ENCODE measurements at regions not wholly inside any gene's neighbourhood (a gene's known extent, or its start where the extent isn't known, plus 50 kb on each side); places are given as distances from the start of the nearest gene placed in this dataset.

- Histone ChIP-seq H3K4me1 (ENCODE audit: control insufficient read depth in 1 of 2, insufficient read depth in 2 of 2, low read length in 2 of 2) (no peaks in the 10 kb centered on the region), H3K9me3 (ENCODE audit: control insufficient read depth in 1 of 2, low read length in 2 of 2) (no peaks in the 10 kb centered on the region), H3K4me3 (ENCODE audit: low read depth in 1 of 2, low read length in 2 of 2) (no peak overlapping the region), H3K27me3 (ENCODE audit: low read depth, low read length) (no peaks in the 10 kb centered on the region), H3K27ac (ENCODE audit: low read length) (no peak overlapping the region), H3K36me3 (ENCODE audit: control insufficient read depth in 1 of 2, insufficient read depth in 2 of 2, low read length in 2 of 2) (no peaks in the 10 kb centered on the region)
Measured at GRCh38 chr9:20148416-20148815, 359.6 kb upstream of the SLC24A2 start.

- Histone ChIP-seq H3K36me3 (ENCODE audit: control insufficient read depth in 1 of 2, insufficient read depth in 2 of 2, low read length in 2 of 2) (no peaks in the 10 kb centered on the region), H3K9me3 (ENCODE audit: control insufficient read depth in 1 of 2, low read length in 2 of 2) (no peaks in the 10 kb centered on the region), H3K27me3 (ENCODE audit: low read depth, low read length) (no peaks in the 10 kb centered on the region), H3K27ac (ENCODE audit: low read length) (no peak overlapping the region), H3K4me1 (ENCODE audit: control insufficient read depth in 1 of 2, insufficient read depth in 2 of 2, low read length in 2 of 2) (no peaks in the 10 kb centered on the region), H3K4me3 (ENCODE audit: low read depth in 1 of 2, low read length in 2 of 2) (no peak overlapping the region)
Measured at GRCh38 chr9:20144197-20144596, 355.4 kb upstream of the SLC24A2 start.

- H3K9me3 ChIP-seq (ENCODE audit: control insufficient read depth in 1 of 2, low read length in 2 of 2), result no peaks in the 10 kb centered on the region
- no peaks in the 10 kb centered on the region for H3K4me1 ChIP-seq (ENCODE audit: control insufficient read depth in 1 of 2, insufficient read depth in 2 of 2, low read length in 2 of 2)
- H3K27ac ChIP-seq (ENCODE audit: low read length), result no peak overlapping the region
- H3K4me3 ChIP-seq (ENCODE audit: low read depth in 1 of 2, low read length in 2 of 2), result no peak overlapping the region
- no peaks in the 10 kb centered on the region for H3K36me3 ChIP-seq (ENCODE audit: control insufficient read depth in 1 of 2, insufficient read depth in 2 of 2, low read length in 2 of 2)
- no peaks in the 10 kb centered on the region for H3K27me3 ChIP-seq (ENCODE audit: low read depth, low read length)
Measured at GRCh38 chr9:20139763-20140290, 351.0 kb upstream of the SLC24A2 start.

- H3K27ac ChIP-seq (ENCODE audit: low read length), result no peak overlapping the region
- no peaks in the 10 kb centered on the region for H3K36me3 ChIP-seq (ENCODE audit: control insufficient read depth in 1 of 2, insufficient read depth in 2 of 2, low read length in 2 of 2)
- no peaks in the 10 kb centered on the region for H3K9me3 ChIP-seq (ENCODE audit: control insufficient read depth in 1 of 2, low read length in 2 of 2)
- no peaks in the 10 kb centered on the region for H3K27me3 ChIP-seq (ENCODE audit: low read depth, low read length)
- no peaks in the 10 kb centered on the region for H3K4me1 ChIP-seq (ENCODE audit: control insufficient read depth in 1 of 2, insufficient read depth in 2 of 2, low read length in 2 of 2)
- H3K4me3 ChIP-seq (ENCODE audit: low read depth in 1 of 2, low read length in 2 of 2), result no peak overlapping the region
Measured at GRCh38 chr9:20138841-20139240, 350.0 kb upstream of the SLC24A2 start.

- H3K27me3 ChIP-seq (ENCODE audit: low read depth, low read length), result no peaks in the 10 kb centered on the region
- H3K27ac ChIP-seq (ENCODE audit: low read length), result no peak overlapping the region
- no peaks in the 10 kb centered on the region for H3K9me3 ChIP-seq (ENCODE audit: control insufficient read depth in 1 of 2, low read length in 2 of 2)
- H3K36me3 ChIP-seq (ENCODE audit: control insufficient read depth in 1 of 2, insufficient read depth in 2 of 2, low read length in 2 of 2), result no peaks in the 10 kb centered on the region
- H3K4me1 ChIP-seq (ENCODE audit: control insufficient read depth in 1 of 2, insufficient read depth in 2 of 2, low read length in 2 of 2), result no peaks in the 10 kb centered on the region
- no peak overlapping the region for H3K4me3 ChIP-seq (ENCODE audit: low read depth in 1 of 2, low read length in 2 of 2)
Measured at GRCh38 chr9:20138116-20138515, 349.3 kb upstream of the SLC24A2 start.

- H3K4me3 ChIP-seq (ENCODE audit: low read depth in 1 of 2, low read length in 2 of 2), result no peak overlapping the region
- H3K27me3 ChIP-seq (ENCODE audit: low read depth, low read length), result no peaks in the 10 kb centered on the region
- H3K27ac ChIP-seq (ENCODE audit: low read length), result no peak overlapping the region
- H3K36me3 ChIP-seq (ENCODE audit: control insufficient read depth in 1 of 2, insufficient read depth in 2 of 2, low read length in 2 of 2), result no peaks in the 10 kb centered on the region
- H3K9me3 ChIP-seq (ENCODE audit: control insufficient read depth in 1 of 2, low read length in 2 of 2), result no peaks in the 10 kb centered on the region
- H3K4me1 ChIP-seq (ENCODE audit: control insufficient read depth in 1 of 2, insufficient read depth in 2 of 2, low read length in 2 of 2), result no peaks in the 10 kb centered on the region
Measured at GRCh38 chr9:20137425-20137824, 348.6 kb upstream of the SLC24A2 start.

- H3K27me3 ChIP-seq (ENCODE audit: low read depth, low read length), result no peaks in the 10 kb centered on the region
- no peak overlapping the region for H3K27ac ChIP-seq (ENCODE audit: low read length)
- no peaks in the 10 kb centered on the region for H3K36me3 ChIP-seq (ENCODE audit: control insufficient read depth in 1 of 2, insufficient read depth in 2 of 2, low read length in 2 of 2)
- no peaks in the 10 kb centered on the region for H3K4me1 ChIP-seq (ENCODE audit: control insufficient read depth in 1 of 2, insufficient read depth in 2 of 2, low read length in 2 of 2)
- no peak overlapping the region for H3K4me3 ChIP-seq (ENCODE audit: low read depth in 1 of 2, low read length in 2 of 2)
- no peaks in the 10 kb centered on the region for H3K9me3 ChIP-seq (ENCODE audit: control insufficient read depth in 1 of 2, low read length in 2 of 2)
Measured at GRCh38 chr9:20135119-20135697, 346.4 kb upstream of the SLC24A2 start.

- H3K4me1 ChIP-seq (ENCODE audit: control insufficient read depth in 1 of 2, insufficient read depth in 2 of 2, low read length in 2 of 2), result no peaks in the 10 kb centered on the region
- H3K27me3 ChIP-seq (ENCODE audit: low read depth, low read length), result no peaks in the 10 kb centered on the region
Measured at GRCh38 chr9:20125727-20126126, 336.9 kb upstream of the SLC24A2 start.

GRCh38 chr9:20119566-20119965 lies 330.7 kb upstream of the SLC24A2 start:
- no peak overlapping the region for H3K27ac ChIP-seq (ENCODE audit: low read length)
- H3K27me3 ChIP-seq (ENCODE audit: low read depth, low read length), result no peaks in the 10 kb centered on the region
- no peak overlapping the region for H3K4me3 ChIP-seq (ENCODE audit: low read depth in 1 of 2, low read length in 2 of 2)
- H3K4me1 ChIP-seq (ENCODE audit: control insufficient read depth in 1 of 2, insufficient read depth in 2 of 2, low read length in 2 of 2), result no peaks in the 10 kb centered on the region
- peaks cover 0 to 7% of the 10 kb centered on the region in 2 donors for H3K9me3 ChIP-seq (ENCODE audit: control insufficient read depth in 1 of 2, low read length in 2 of 2)
- no peaks in the 10 kb centered on the region for H3K36me3 ChIP-seq (ENCODE audit: control insufficient read depth in 1 of 2, insufficient read depth in 2 of 2, low read length in 2 of 2)

More at GRCh38 chr9:20125727-20126126, 336.9 kb upstream of the SLC24A2 start:
- no peaks in the 10 kb centered on the region for H3K9me3 ChIP-seq (ENCODE audit: control insufficient read depth in 1 of 2, low read length in 2 of 2)
- no peak overlapping the region for H3K4me3 ChIP-seq (ENCODE audit: low read depth in 1 of 2, low read length in 2 of 2)
- H3K27ac ChIP-seq (ENCODE audit: low read length), result no peak overlapping the region
- H3K36me3 ChIP-seq (ENCODE audit: control insufficient read depth in 1 of 2, insufficient read depth in 2 of 2, low read length in 2 of 2), result no peaks in the 10 kb centered on the region

- no peak overlapping the region for H3K27ac ChIP-seq (ENCODE audit: low read length)
- H3K4me1 ChIP-seq (ENCODE audit: control insufficient read depth in 1 of 2, insufficient read depth in 2 of 2, low read length in 2 of 2), result no peaks in the 10 kb centered on the region
- no peaks in the 10 kb centered on the region for H3K36me3 ChIP-seq (ENCODE audit: control insufficient read depth in 1 of 2, insufficient read depth in 2 of 2, low read length in 2 of 2)
- peaks cover 0 to 7% of the 10 kb centered on the region in 2 donors for H3K9me3 ChIP-seq (ENCODE audit: control insufficient read depth in 1 of 2, low read length in 2 of 2)
- no peak overlapping the region for H3K4me3 ChIP-seq (ENCODE audit: low read depth in 1 of 2, low read length in 2 of 2)
- no peaks in the 10 kb centered on the region for H3K27me3 ChIP-seq (ENCODE audit: low read depth, low read length)
Measured at GRCh38 chr9:20117986-20118385, 329.1 kb upstream of the SLC24A2 start.

GRCh38 chr9:20117482-20117881 lies 328.6 kb upstream of the SLC24A2 start:
- Histone ChIP-seq H3K4me1 (ENCODE audit: control insufficient read depth in 1 of 2, insufficient read depth in 2 of 2, low read length in 2 of 2) (no peaks in the 10 kb centered on the region), H3K27me3 (ENCODE audit: low read depth, low read length) (no peaks in the 10 kb centered on the region), H3K9me3 (ENCODE audit: control insufficient read depth in 1 of 2, low read length in 2 of 2) (peaks cover 0 to 7% of the 10 kb centered on the region in 2 donors), H3K36me3 (ENCODE audit: control insufficient read depth in 1 of 2, insufficient read depth in 2 of 2, low read length in 2 of 2) (no peaks in the 10 kb centered on the region), H3K4me3 (ENCODE audit: low read depth in 1 of 2, low read length in 2 of 2) (no peak overlapping the region), H3K27ac (ENCODE audit: low read length) (no peak overlapping the region)

GRCh38 chr9:20114974-20115373 lies 326.1 kb upstream of the SLC24A2 start:
- H3K36me3 ChIP-seq (ENCODE audit: control insufficient read depth in 1 of 2, insufficient read depth in 2 of 2, low read length in 2 of 2), result no peaks in the 10 kb centered on the region
- H3K4me3 ChIP-seq (ENCODE audit: low read depth in 1 of 2, low read length in 2 of 2), result no peak overlapping the region
- no peaks in the 10 kb centered on the region for H3K27me3 ChIP-seq (ENCODE audit: low read depth, low read length)
- peaks cover 0 to 7% of the 10 kb centered on the region in 2 donors for H3K9me3 ChIP-seq (ENCODE audit: control insufficient read depth in 1 of 2, low read length in 2 of 2)
- no peak overlapping the region for H3K27ac ChIP-seq (ENCODE audit: low read length)
- no peaks in the 10 kb centered on the region for H3K4me1 ChIP-seq (ENCODE audit: control insufficient read depth in 1 of 2, insufficient read depth in 2 of 2, low read length in 2 of 2)

All from muscle layer of duodenum (tissue), 2 donors.